GM12864 (cell line): ENCODE measurements at regions not wholly inside any gene's neighbourhood (a gene's known extent, or its start where the extent isn't known, plus 50 kb on each side); places are given as distances from the start of the nearest gene placed in this dataset.

ENCODE experiments used
- DNase-seq: peaks from one replicate; pipeline ENCODE4 v3.0.0-alpha.2; 2011; ENCODE audit warnings: low read depth
- H3K4me3 ChIP-seq: 2 replicates; pipeline ENCODE4 v1.5.1; 2011; ENCODE audit warnings: mild to moderate bottlenecking, low read depth, low read length, control low read depth
- CTCF ChIP-seq: IDR thresholded peaks from 2 replicates; pipeline ENCODE4 v1.5.1; 2011; ENCODE audit warnings: low read depth, mild to moderate bottlenecking, moderate library complexity, low read length, control low read depth, inconsistent platforms; ENCODE audit errors: missing control alignments

GRCh38 chr6:45815466-45816125, 200.1 kb downstream of the CLIC5 start:
- no peak for TF ChIP-seq CTCF
- no peak overlapping the region for H3K4me3 ChIP-seq
- no peak for DNase-seq

GRCh38 chr6:45814772-45815171, 200.9 kb downstream of the CLIC5 start:
- no peak for DNase-seq
- H3K4me3 ChIP-seq: no peak overlapping the region
- TF ChIP-seq CTCF: no peak

- DNase-seq: no peak
- no peak overlapping the region for H3K4me3 ChIP-seq
- TF ChIP-seq CTCF: no peak
These were observed 201.7 kb downstream of the CLIC5 start for GRCh38 chr6:45813943-45814342.

GRCh38 chr6:45812922-45813321, 202.7 kb downstream of the CLIC5 start:
- no peak for DNase-seq
- TF ChIP-seq CTCF: no peak
- H3K4me3 ChIP-seq: no peak overlapping the region

GRCh38 chr6:45808917-45809316, 206.7 kb downstream of the CLIC5 start:
- H3K4me3 ChIP-seq: no peak overlapping the region
- no peak for DNase-seq
- TF ChIP-seq CTCF: no peak

- TF ChIP-seq CTCF: no peak
- H3K4me3 ChIP-seq: no peak overlapping the region
- no peak for DNase-seq
These were observed 207.5 kb downstream of the CLIC5 start for GRCh38 chr6:45808042-45808645.
